CD4-positive, CD25-positive, alpha-beta regulatory T cell (primary cell): ENCODE measurements at regions not wholly inside any gene's neighbourhood (a gene's known extent, or its start where the extent isn't known, plus 50 kb on each side); places are given as distances from the start of the nearest gene placed in this dataset.
"Not testable (repeated sequence)": the region's sequence is repeated elsewhere in the genome, so short reads cannot be mapped to it uniquely, and the experiment has no call there.

Source experiments
- ATAC-seq, 2 donors: fragments of 150-1000 bp; cut with Tn5 transposase; one replicate each; pipeline ENCODE4 v1.10.0; 2021; ENCODE audit warnings: low read depth in 2 of 2, moderate number of reproducible peaks in 2 of 2, moderate library complexity in 1 of 2
- DNase-seq, 3 donors: peaks; one replicate each; pipeline versions ENCODE4 v3.0.0 to v3.0.0-alpha.2; 2012 to 2022; ENCODE audit warnings: mixed read lengths in 1 of 3
- H3K27ac ChIP-seq: one replicate; pipeline ENCODE4 v1.7.0; 2013; ENCODE audit warnings: mild to moderate bottlenecking, low read length; ENCODE audit not compliant: insufficient read depth, poor library complexity, severe bottlenecking
- H3K27me3 ChIP-seq: one replicate; pipeline ENCODE4 v1.7.0; 2013; ENCODE audit warnings: low read length; ENCODE audit not compliant: control insufficient read depth, insufficient read depth
- H3K36me3 ChIP-seq: one replicate; pipeline ENCODE4 v1.7.0; 2013; ENCODE audit warnings: mild to moderate bottlenecking, low read length, moderate library complexity; ENCODE audit not compliant: control insufficient read depth, insufficient read depth
- H3K4me1 ChIP-seq: 2 replicates; pipeline ENCODE4 v1.7.0; 2013; ENCODE audit warnings: mild to moderate bottlenecking, low read length; ENCODE audit not compliant: insufficient read depth, control insufficient read depth, poor library complexity, severe bottlenecking
- H3K4me3 ChIP-seq: one replicate; pipeline ENCODE4 v1.7.0; 2013; ENCODE audit warnings: low read depth, mild to moderate bottlenecking, low read length, moderate library complexity
- H3K9me3 ChIP-seq, 2 experiments: 1 replicate in 1 of 2; 2 replicates in 1 of 2; pipeline ENCODE4 v1.7.0; 2013; ENCODE audit warnings: low read length in 2 of 2, mild to moderate bottlenecking in 1 of 2, moderate library complexity in 1 of 2; ENCODE audit not compliant: control insufficient read depth in 2 of 2
- H3K27ac Mint-ChIP-seq, 3 donors: one replicate each; pipeline ENCODE4 v1.8.0; 2020 to 2022; ENCODE audit warnings: mild to moderate bottlenecking in 3 of 3, mixed read lengths in 3 of 3, moderate library complexity in 2 of 3
- H3K27me3 Mint-ChIP-seq: one replicate; pipeline ENCODE4 v1.8.0; 2022; ENCODE audit warnings: mild to moderate bottlenecking, mixed read lengths
- H3K36me3 Mint-ChIP-seq: one replicate; pipeline ENCODE4 v1.8.0; 2020; ENCODE audit warnings: mixed read lengths
- H3K4me1 Mint-ChIP-seq, 4 donors: one replicate each; pipeline ENCODE4 v1.8.0; 2020 to 2022; ENCODE audit warnings: mixed read lengths in 4 of 4, mild to moderate bottlenecking in 1 of 4
- H3K4me3 Mint-ChIP-seq, 4 donors: one replicate each; pipeline ENCODE4 v1.8.0; 2020 to 2022; ENCODE audit warnings: mild to moderate bottlenecking in 4 of 4, mixed read lengths in 4 of 4, moderate library complexity in 3 of 4
- H3K9me3 Mint-ChIP-seq, 7 donors: one replicate each; pipeline ENCODE4 v1.8.0; 2020 to 2022; ENCODE audit warnings: mixed read lengths in 7 of 7, mild to moderate bottlenecking in 3 of 7, moderate library complexity in 2 of 7

DNA sequence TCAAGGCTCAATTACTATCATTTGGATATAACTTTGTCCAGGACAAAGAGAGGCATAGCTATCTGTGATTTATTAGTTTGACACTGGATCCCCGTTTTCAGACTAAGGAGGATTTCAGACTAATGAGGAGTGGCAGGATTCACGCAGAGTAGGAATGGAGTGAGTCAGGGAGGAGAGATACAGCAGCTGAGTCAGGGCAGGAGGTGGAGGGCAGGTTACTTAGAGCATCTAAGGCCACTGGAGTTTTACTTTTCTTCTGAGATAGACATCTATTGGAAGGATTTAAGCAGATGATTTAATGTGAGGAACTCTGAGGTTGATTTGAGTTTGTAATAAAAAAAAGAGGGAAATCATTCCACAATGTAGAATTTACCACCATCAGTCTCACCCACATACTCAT is 110.6 kb downstream of the RPIA start:
- not testable (repeated sequence) for H3K4me1 Mint-ChIP-seq, H3K27ac Mint-ChIP-seq, H3K4me3 Mint-ChIP-seq, H3K27ac ChIP-seq, H3K4me1 ChIP-seq, H3K4me3 ChIP-seq, ATAC-seq, H3K9me3 ChIP-seq, H3K36me3 ChIP-seq, H3K36me3 Mint-ChIP-seq, H3K27me3 ChIP-seq, H3K9me3 Mint-ChIP-seq, DNase-seq
- H3K27me3 Mint-ChIP-seq: peaks cover 14% of the 10 kb centered on the region

DNA sequence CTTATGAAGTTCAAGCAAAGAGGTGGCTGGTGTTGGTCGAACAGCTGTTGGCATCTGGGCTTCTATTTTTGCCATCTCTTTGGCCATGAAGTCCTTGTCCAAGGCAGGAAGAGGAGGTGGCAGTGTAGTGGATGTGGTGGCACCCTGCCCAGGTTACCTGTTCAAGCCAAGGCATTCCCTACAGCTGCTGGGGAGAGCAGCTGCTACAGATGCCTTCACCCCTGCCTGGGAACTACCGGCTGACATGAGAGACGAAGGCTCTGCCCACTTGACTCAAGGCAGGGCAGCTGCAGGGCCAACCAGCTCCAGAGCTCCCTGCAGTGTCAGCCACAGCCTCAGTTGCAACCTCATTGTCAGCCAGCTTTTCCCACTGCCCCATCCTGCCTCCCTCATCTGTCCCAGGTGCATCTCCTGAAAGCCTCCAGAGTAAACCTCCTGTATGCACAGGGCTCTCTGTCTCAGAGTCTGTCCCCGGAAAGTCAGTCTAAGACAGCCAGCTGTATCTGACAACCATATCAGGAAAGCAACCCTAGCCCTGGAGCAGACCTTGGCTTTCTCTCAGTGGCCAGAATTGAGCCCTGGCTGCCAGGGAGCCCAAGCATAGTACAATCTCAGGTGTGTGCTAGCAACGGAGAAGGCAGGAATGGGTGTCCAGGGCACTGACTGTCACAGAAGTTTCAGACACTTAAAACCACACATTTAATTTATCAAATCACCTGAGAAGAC is 115.9 kb downstream of the RPIA start:
- Mint-ChIP-seq H3K36me3 (no peaks in the 10 kb centered on the region), H3K27ac (no peak overlapping the region), H3K4me1 (no peaks in the 10 kb centered on the region), H3K4me3 (no peak overlapping the region), H3K27me3 (peaks cover 9% of the 10 kb centered on the region), H3K9me3 (no peaks in the 10 kb centered on the region)
- Histone ChIP-seq H3K4me3 (no peak overlapping the region), H3K4me1 (no peaks in the 10 kb centered on the region), H3K27me3 (no peaks in the 10 kb centered on the region), H3K9me3 (no peaks in the 10 kb centered on the region), H3K27ac (no peak overlapping the region), H3K36me3 (no peaks in the 10 kb centered on the region)
- no peak for DNase-seq
- no peak for ATAC-seq

GRCh38 chr2:88808083-88808482 is 116.6 kb downstream of the RPIA start:
- H3K4me1 ChIP-seq: no peaks in the 10 kb centered on the region
- no peak overlapping the region for H3K4me3 ChIP-seq
- Mint-ChIP-seq H3K4me3 (no peak overlapping the region), H3K4me1 (no peaks in the 10 kb centered on the region), H3K27ac (no peak overlapping the region), H3K27me3 (peaks cover 8% of the 10 kb centered on the region), H3K9me3 (peaks cover 0 to 3% (median 0%) of the 10 kb centered on the region in 7 donors), H3K36me3 (no peaks in the 10 kb centered on the region)
- H3K27me3 ChIP-seq: no peaks in the 10 kb centered on the region
- no peak overlapping the region for H3K27ac ChIP-seq
- ATAC-seq (no peak), DNase-seq (no peak)
- H3K36me3 ChIP-seq: no peaks in the 10 kb centered on the region
- H3K9me3 ChIP-seq: no peaks in the 10 kb centered on the region

DNA sequence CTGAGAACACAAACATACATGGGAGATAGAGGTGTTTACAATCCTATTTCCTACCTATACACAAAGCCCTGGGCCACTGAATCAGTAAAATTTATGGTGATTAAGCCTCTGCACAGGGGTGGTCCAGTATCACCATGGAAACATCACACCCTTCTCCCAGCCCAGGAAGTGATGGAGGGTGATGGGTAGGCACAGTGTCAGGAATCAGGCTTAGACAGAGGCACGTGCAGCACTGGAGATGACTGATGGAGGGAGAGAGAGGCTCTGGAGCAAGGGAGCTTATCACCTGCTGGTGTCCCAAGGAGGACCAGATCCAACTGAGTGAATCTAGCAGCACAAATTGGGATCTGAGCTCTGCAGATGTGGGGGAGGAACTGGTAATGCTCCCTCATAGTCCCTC is 117.2 kb downstream of the RPIA start:
- Mint-ChIP-seq H3K4me3 (no peak overlapping the region), H3K27me3 (peaks cover 3% of the 10 kb centered on the region), H3K36me3 (no peaks in the 10 kb centered on the region), H3K4me1 (no peaks in the 10 kb centered on the region), H3K9me3 (peaks cover 0 to 3% (median 0%) of the 10 kb centered on the region in 7 donors), H3K27ac (no peak overlapping the region)
- H3K27me3 ChIP-seq: no peaks in the 10 kb centered on the region
- no peaks in the 10 kb centered on the region for H3K9me3 ChIP-seq
- DNase-seq (no peak), ATAC-seq (no peak)
- no peaks in the 10 kb centered on the region for H3K36me3 ChIP-seq
- H3K4me1 ChIP-seq: no peaks in the 10 kb centered on the region
- no peak overlapping the region for H3K4me3 ChIP-seq
- H3K27ac ChIP-seq: no peak overlapping the region

- Mint-ChIP-seq H3K36me3 (no peaks in the 10 kb centered on the region), H3K4me3 (no peak overlapping the region), H3K27ac (no peak overlapping the region), H3K27me3 (no peaks in the 10 kb centered on the region), H3K4me1 (no peaks in the 10 kb centered on the region), H3K9me3 (peaks cover 0 to 3% (median 0%) of the 10 kb centered on the region in 7 donors)
- no peak overlapping the region for H3K4me3 ChIP-seq
- H3K27me3 ChIP-seq: no peaks in the 10 kb centered on the region
- no peaks in the 10 kb centered on the region for H3K4me1 ChIP-seq
- ATAC-seq (no peak), DNase-seq (no peak)
- no peaks in the 10 kb centered on the region for H3K36me3 ChIP-seq
- no peaks in the 10 kb centered on the region for H3K9me3 ChIP-seq
- no peak overlapping the region for H3K27ac ChIP-seq
These were observed 117.7 kb downstream of the RPIA start for GRCh38 chr2:88809216-88809615.

DNA sequence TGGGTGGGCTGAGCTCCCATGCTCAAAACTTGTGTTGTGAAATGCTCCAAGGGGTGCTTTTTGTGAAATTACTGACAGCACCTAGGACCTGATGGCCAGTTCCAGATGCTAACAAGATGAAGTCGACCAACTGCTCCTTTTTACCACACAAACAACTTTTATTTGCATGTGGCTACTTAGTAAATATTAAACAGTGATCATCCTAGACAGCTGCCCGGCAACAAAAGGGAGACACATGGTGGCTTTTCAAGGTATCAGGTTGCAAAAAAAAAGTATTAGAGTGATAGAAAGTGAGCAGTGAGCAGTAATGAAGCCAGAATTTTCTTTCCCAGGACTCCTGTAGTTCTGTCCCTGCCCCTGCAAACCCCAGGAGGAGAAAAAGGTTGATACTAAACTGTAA is 118.5 kb downstream of the RPIA start:
- no peak overlapping the region for H3K27ac Mint-ChIP-seq
- H3K27me3 Mint-ChIP-seq: no peaks in the 10 kb centered on the region
- ATAC-seq (no peak), DNase-seq (no peak)
- Histone ChIP-seq H3K36me3 (no peaks in the 10 kb centered on the region), H3K4me1 (no peaks in the 10 kb centered on the region), H3K27me3 (no peaks in the 10 kb centered on the region), H3K9me3 (no peaks in the 10 kb centered on the region), H3K27ac (no peak overlapping the region), H3K4me3 (no peak overlapping the region)
- no peak overlapping the region for H3K4me3 Mint-ChIP-seq
- no peaks in the 10 kb centered on the region for H3K4me1 Mint-ChIP-seq
- H3K9me3 Mint-ChIP-seq: peaks cover 0 to 7% (median 4%) of the 10 kb centered on the region in 7 donors
- H3K36me3 Mint-ChIP-seq: no peaks in the 10 kb centered on the region

- Histone ChIP-seq H3K27me3 (no peaks in the 10 kb centered on the region), H3K36me3 (no peaks in the 10 kb centered on the region), H3K4me1 (no peaks in the 10 kb centered on the region), H3K27ac (no peak overlapping the region), H3K4me3 (no peak overlapping the region), H3K9me3 (peaks cover 0 to 4% of the 10 kb centered on the region in 2 experiments)
- Mint-ChIP-seq H3K4me3 (no peak overlapping the region), H3K27me3 (no peaks in the 10 kb centered on the region), H3K27ac (no peak overlapping the region), H3K36me3 (no peaks in the 10 kb centered on the region), H3K9me3 (peaks cover 0 to 12% (median 8%) of the 10 kb centered on the region in 7 donors), H3K4me1 (no peaks in the 10 kb centered on the region)
- no peak for ATAC-seq
- DNase-seq: no peak
These were observed 119.0 kb downstream of the RPIA start for GRCh38 chr2:88810488-88810887.

DNA sequence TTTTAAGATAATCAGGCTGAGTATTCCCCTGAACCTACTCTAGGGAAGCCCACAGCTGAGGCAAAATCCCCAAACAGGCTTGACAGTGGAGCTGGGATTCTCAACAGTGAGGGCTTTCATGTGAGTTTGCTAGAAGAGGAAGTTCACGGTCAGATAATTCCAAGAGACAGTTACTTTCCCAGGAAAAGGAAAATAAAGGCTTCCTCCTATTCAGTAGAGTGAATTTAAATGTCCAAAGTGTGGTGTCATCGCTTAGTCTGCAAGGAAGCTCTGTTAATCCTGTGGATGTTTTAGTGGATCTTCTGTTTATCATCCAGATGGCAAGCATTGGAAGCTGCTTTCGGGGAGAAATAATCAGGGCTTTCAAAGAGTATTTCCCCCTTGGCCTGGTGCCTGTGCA is 119.8 kb downstream of the RPIA start:
- H3K36me3 ChIP-seq: no peaks in the 10 kb centered on the region
- no peak overlapping the region for H3K4me3 ChIP-seq
- H3K9me3 ChIP-seq: peaks cover 2 to 11% of the 10 kb centered on the region in 2 experiments
- no peaks in the 10 kb centered on the region for H3K27me3 ChIP-seq
- H3K27ac Mint-ChIP-seq: no peak overlapping the region
- H3K4me1 ChIP-seq: no peaks in the 10 kb centered on the region
- H3K27ac ChIP-seq: no peak overlapping the region
- DNase-seq (no peak), ATAC-seq (no peak)
- H3K36me3 Mint-ChIP-seq: no peaks in the 10 kb centered on the region
- no peaks in the 10 kb centered on the region for H3K4me1 Mint-ChIP-seq
- H3K4me3 Mint-ChIP-seq: no peak overlapping the region
- peaks cover 0 to 15% (median 10%) of the 10 kb centered on the region in 7 donors for H3K9me3 Mint-ChIP-seq
- H3K27me3 Mint-ChIP-seq: no peaks in the 10 kb centered on the region
